Dendritic cell treated with granulocyte-macrophage colony-stimulating factor and Interleukin-4, amounts not matched to agents 40 ng/mL and 50 ng/mL, for 4 days (primary cell): ENCODE measurements at regions not wholly inside any gene's neighbourhood (a gene's known extent, or its start where the extent isn't known, plus 50 kb on each side); places are given as distances from the start of the nearest gene placed in this dataset.

ENCODE experiments used
- H3K27ac Mint-ChIP-seq: one replicate; pipeline ENCODE4 v1.8.0; 2022; ENCODE audit warnings: mild to moderate bottlenecking, mixed read lengths
- H3K27me3 Mint-ChIP-seq: one replicate; pipeline ENCODE4 v1.8.0; 2022; ENCODE audit warnings: mild to moderate bottlenecking, mixed read lengths
- H3K36me3 Mint-ChIP-seq: one replicate; pipeline ENCODE4 v1.8.0; 2022; ENCODE audit warnings: low read depth, mixed read lengths
- H3K4me1 Mint-ChIP-seq: one replicate; pipeline ENCODE4 v1.8.0; 2022; ENCODE audit warnings: low read depth, mixed read lengths
- H3K4me3 Mint-ChIP-seq: one replicate; pipeline ENCODE4 v1.8.0; 2022; ENCODE audit warnings: mild to moderate bottlenecking, moderate library complexity, mixed read lengths
- H3K9me3 Mint-ChIP-seq: one replicate; pipeline ENCODE4 v1.8.0; 2022; ENCODE audit warnings: mixed read lengths
- intact Hi-C: fragments of 100-400 bp; cut with micrococcal nuclease; formaldehyde crosslinking; loops from one replicate; pipeline ENCODE4 v1.15.0; 2022

- no peaks in the 10 kb centered on the region for H3K36me3 Mint-ChIP-seq
- intact Hi-C loops: no loop called here
- H3K27ac Mint-ChIP-seq: no peak overlapping the region
- no peaks in the 10 kb centered on the region for H3K9me3 Mint-ChIP-seq
- no peak overlapping the region for H3K4me3 Mint-ChIP-seq
- H3K27me3 Mint-ChIP-seq: no peaks in the 10 kb centered on the region
- H3K4me1 Mint-ChIP-seq: no peaks in the 10 kb centered on the region
These were observed 50.6 kb upstream of the PTGR2 start for GRCh38 chr14:73800970-73801515.

- Mint-ChIP-seq H3K4me3 (no peak overlapping the region), H3K4me1 (peaks cover 6% of the 10 kb centered on the region), H3K36me3 (no peaks in the 10 kb centered on the region), H3K27me3 (no peaks in the 10 kb centered on the region), H3K27ac (no peak overlapping the region), H3K9me3 (no peaks in the 10 kb centered on the region)
- intact Hi-C loops: no loop called here
These were observed 53.9 kb upstream of the PTGR2 start for GRCh38 chr14:73797543-73798265.

GRCh38 chr14:73796893-73797542, 54.6 kb upstream of the PTGR2 start:
- H3K27ac Mint-ChIP-seq: no peak overlapping the region
- H3K36me3 Mint-ChIP-seq: no peaks in the 10 kb centered on the region
- peaks cover 6% of the 10 kb centered on the region for H3K4me1 Mint-ChIP-seq
- H3K27me3 Mint-ChIP-seq: no peaks in the 10 kb centered on the region
- intact Hi-C loops: no loop called here
- H3K4me3 Mint-ChIP-seq: no peak overlapping the region
- no peaks in the 10 kb centered on the region for H3K9me3 Mint-ChIP-seq

GRCh38 chr14:73796415-73796814, 55.2 kb upstream of the PTGR2 start:
- H3K4me3 Mint-ChIP-seq: no peak overlapping the region
- H3K27me3 Mint-ChIP-seq: no peaks in the 10 kb centered on the region
- H3K9me3 Mint-ChIP-seq: no peaks in the 10 kb centered on the region
- H3K4me1 Mint-ChIP-seq: peaks cover 6% of the 10 kb centered on the region
- intact Hi-C loops: no loop called here
- no peaks in the 10 kb centered on the region for H3K36me3 Mint-ChIP-seq
- no peak overlapping the region for H3K27ac Mint-ChIP-seq

- Mint-ChIP-seq H3K4me1 (peaks cover 6% of the 10 kb centered on the region), H3K4me3 (no peak overlapping the region), H3K27ac (no peak overlapping the region), H3K27me3 (no peaks in the 10 kb centered on the region), H3K9me3 (no peaks in the 10 kb centered on the region), H3K36me3 (no peaks in the 10 kb centered on the region)
- intact Hi-C loops: no loop called here
These were observed 55.7 kb upstream of the PTGR2 start for GRCh38 chr14:73795974-73796373.

DNA sequence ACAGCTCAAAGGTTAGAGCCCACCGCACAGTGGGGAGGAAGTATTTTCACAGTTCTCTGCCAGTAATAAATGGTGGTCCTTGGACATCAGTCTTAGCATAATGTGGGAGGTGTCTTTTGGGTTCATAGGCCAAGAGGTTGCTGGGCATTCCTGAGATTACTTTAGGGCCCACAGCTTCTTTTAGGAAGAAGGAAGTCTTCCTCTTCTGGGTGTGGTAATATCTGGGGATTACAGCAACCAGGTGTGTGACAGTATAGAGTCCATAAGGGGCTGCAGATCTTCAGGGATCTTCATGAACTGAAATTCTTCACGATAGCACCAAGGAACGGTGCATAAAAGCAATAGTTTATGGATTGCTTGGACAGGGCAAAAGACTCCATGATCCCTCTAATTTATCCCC, 56.2 kb upstream of the PTGR2 start:
- intact Hi-C loops: no loop called here
- Mint-ChIP-seq H3K36me3 (no peaks in the 10 kb centered on the region), H3K4me3 (no peak overlapping the region), H3K27me3 (no peaks in the 10 kb centered on the region), H3K9me3 (no peaks in the 10 kb centered on the region), H3K4me1 (peaks cover 6% of the 10 kb centered on the region), H3K27ac (no peak overlapping the region)

- Mint-ChIP-seq H3K36me3 (no peaks in the 10 kb centered on the region), H3K9me3 (no peaks in the 10 kb centered on the region), H3K27me3 (no peaks in the 10 kb centered on the region), H3K4me3 (no peak overlapping the region), H3K4me1 (peaks cover 6% of the 10 kb centered on the region), H3K27ac (no peak overlapping the region)
- intact Hi-C loops: no loop called here
These were observed 57.5 kb upstream of the PTGR2 start for GRCh38 chr14:73794146-73794545.

DNA sequence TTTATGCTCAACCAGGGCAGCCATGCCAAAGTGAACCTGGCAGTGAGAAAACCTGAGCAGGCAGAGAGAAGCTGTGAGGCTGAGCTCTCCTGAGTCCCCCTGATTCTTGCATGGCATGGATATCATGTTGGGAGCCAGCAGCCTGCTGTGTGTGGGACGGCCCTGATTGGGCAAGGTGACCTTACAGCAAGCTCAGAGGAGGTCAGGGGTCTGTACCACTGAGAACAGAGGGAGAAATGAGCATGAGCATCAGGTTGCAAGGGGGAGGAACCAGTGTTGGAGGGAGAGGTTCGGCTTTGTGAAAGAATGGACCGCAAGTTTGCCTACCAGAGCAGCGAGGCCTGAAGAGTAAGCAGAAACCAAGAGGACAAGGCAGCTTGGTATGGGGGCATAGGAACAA, 59.1 kb upstream of the PTGR2 start:
- no peaks in the 10 kb centered on the region for H3K9me3 Mint-ChIP-seq
- no peaks in the 10 kb centered on the region for H3K27me3 Mint-ChIP-seq
- no peak overlapping the region for H3K27ac Mint-ChIP-seq
- peaks cover 14% of the 10 kb centered on the region for H3K4me1 Mint-ChIP-seq
- intact Hi-C loops: no loop called here
- no peak overlapping the region for H3K4me3 Mint-ChIP-seq
- no peaks in the 10 kb centered on the region for H3K36me3 Mint-ChIP-seq

DNA sequence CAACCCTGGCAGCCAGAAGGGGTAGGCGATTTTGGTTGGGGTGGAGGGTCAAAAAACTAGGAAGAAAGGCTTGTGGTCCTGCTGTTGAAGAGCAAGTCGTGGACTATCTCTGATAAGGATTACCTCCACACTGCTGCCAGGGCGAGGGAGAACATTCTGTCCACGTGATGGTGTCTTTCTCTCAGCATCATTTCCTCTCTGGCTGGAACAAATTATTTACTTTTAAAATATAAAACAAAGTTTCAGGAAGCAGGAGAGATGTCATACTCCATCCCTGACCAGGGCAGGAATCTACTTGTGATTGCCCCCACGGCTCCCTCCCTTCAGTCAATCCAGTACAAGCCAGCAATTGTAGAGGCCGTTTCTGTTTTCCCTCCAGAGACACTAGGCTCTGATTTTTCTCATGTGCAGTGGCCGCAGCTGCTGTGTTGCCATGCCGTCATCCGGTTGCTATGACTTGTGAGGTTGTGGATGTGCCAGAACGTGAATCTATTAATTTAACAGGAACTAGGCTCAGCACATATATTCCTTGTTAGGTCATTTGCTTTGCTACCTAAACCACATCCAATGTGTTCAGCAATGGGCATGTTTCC, 61.5 kb upstream of the PTGR2 start:
- no peaks in the 10 kb centered on the region for H3K36me3 Mint-ChIP-seq
- no peak overlapping the region for H3K4me3 Mint-ChIP-seq
- no peak overlapping the region for H3K27ac Mint-ChIP-seq
- no peaks in the 10 kb centered on the region for H3K9me3 Mint-ChIP-seq
- intact Hi-C loops: no loop called here
- H3K4me1 Mint-ChIP-seq: peaks cover 29% of the 10 kb centered on the region
- no peaks in the 10 kb centered on the region for H3K27me3 Mint-ChIP-seq

DNA sequence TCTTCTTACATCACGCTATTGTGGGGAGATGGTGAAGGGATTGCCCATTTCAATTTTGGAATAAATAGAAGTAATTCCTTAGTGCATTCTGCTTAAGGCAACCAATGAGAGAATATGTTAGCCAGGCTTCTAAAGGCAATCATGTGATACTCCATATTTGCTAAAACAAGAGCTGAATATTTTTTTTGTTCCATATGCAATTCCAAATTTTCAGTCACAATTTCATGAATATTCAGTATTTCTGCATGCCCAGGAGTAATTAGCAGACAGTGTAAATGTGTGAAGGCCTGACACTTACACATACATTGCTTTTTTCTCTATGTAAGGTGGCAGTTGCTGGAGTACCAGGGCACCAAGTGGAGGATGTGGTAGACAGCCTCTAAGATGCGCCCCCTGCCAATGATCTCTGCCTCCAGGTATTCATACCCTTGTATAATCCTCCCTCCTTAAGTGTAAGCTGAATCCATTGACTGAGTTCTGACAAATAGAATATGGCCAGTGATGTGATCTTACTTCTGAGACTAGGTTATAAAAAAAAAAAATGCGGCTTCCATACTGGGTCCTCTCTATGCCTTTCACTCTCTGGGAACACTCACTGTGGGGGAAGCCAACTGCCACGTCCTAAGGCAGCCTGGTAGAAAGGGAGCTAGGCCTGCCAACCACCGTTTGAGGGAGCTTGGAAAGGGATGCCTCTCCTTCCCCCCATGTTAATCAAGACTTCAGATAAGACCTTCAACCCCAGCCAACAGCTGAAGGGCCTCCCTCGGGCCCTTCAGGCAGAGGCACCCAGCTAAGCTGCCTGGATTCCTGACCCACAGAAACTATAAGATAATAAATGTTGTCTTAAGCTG, 62.7 kb upstream of the PTGR2 start:
- H3K36me3 Mint-ChIP-seq: no peaks in the 10 kb centered on the region
- no peaks in the 10 kb centered on the region for H3K9me3 Mint-ChIP-seq
- intact Hi-C loops: no loop called here
- peaks cover 36% of the 10 kb centered on the region for H3K4me1 Mint-ChIP-seq
- H3K27ac Mint-ChIP-seq: peak overlapping the region; percentile 15
- no peak overlapping the region for H3K4me3 Mint-ChIP-seq
- no peaks in the 10 kb centered on the region for H3K27me3 Mint-ChIP-seq

DNA sequence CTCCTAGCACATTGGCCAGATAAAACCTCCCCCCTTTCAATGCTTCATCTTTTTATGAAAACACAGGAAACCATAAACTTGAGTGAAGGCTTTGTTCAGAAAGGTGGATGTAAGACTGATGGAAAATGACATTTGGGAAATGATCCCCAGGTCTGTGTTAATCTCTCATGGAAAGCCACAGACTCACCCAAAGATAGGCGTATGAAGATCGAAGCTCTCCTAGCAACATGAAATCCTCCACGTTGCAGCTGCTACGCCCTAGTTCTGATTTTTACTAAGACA, 63.4 kb upstream of the PTGR2 start:
- H3K4me1 Mint-ChIP-seq: peaks cover 42% of the 10 kb centered on the region
- no peaks in the 10 kb centered on the region for H3K9me3 Mint-ChIP-seq
- no peak overlapping the region for H3K4me3 Mint-ChIP-seq
- H3K27ac Mint-ChIP-seq: peak overlapping the region; percentile 94
- H3K36me3 Mint-ChIP-seq: peaks cover 2% of the 10 kb centered on the region
- H3K27me3 Mint-ChIP-seq: no peaks in the 10 kb centered on the region
- intact Hi-C loops: no loop called here

GRCh38 chr14:73787486-73788316, 63.9 kb upstream of the PTGR2 start:
- H3K36me3 Mint-ChIP-seq: peaks cover 8% of the 10 kb centered on the region
- intact Hi-C loops: loop anchor here (2.0 kb wide), 2 partner anchors 33 to 37 kb away; no protein-coding TSS in a partner anchor
- H3K27me3 Mint-ChIP-seq: no peaks in the 10 kb centered on the region
- H3K4me3 Mint-ChIP-seq: peak overlapping the region; percentile 84
- peaks cover 47% of the 10 kb centered on the region for H3K4me1 Mint-ChIP-seq
- peak overlapping the region; percentile 94 for H3K27ac Mint-ChIP-seq
- H3K9me3 Mint-ChIP-seq: no peaks in the 10 kb centered on the region
